ENCODE measurements at regions not wholly inside any gene's neighbourhood (a gene's known extent, or its start where the extent isn't known, plus 50 kb on each side); places are given as distances from the start of the nearest gene placed in this dataset.

DNA sequence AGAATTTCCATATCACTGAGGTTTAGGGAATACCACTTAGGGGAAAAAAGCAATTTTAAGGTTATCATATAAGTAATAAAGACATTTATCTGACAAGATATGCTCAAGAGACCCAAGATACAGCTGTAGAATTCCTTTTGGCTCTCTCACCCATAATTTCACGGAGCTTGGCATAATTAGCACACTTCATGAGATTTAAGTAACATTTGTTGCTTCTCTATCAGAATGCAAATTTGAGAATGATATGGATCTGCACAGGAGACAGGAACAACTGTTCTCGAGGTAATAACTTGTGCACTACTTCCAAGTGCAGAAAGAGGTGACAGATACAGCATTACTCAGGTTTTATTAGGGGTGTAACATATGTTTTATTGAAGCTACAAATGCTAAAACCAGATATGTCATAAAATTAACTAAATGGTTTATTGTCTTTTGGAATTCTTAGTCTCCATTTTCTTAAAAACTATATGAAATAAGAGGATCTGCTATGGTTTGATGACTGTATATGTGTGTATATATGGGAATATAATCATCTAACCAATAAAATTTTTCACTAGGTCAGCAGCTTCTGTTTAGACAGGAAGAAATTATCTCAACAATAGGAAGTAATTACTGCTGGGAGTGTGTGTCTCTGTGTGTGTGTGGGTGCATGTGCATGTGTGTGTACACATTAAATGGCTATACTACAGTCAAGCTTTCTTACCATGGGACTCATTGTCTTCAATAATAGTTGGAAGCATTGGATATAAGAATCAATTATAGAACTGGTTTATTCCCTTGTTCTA lies 401.3 kb downstream of the PCDH17 start:
- TF ChIP-seq, protein P1, sequence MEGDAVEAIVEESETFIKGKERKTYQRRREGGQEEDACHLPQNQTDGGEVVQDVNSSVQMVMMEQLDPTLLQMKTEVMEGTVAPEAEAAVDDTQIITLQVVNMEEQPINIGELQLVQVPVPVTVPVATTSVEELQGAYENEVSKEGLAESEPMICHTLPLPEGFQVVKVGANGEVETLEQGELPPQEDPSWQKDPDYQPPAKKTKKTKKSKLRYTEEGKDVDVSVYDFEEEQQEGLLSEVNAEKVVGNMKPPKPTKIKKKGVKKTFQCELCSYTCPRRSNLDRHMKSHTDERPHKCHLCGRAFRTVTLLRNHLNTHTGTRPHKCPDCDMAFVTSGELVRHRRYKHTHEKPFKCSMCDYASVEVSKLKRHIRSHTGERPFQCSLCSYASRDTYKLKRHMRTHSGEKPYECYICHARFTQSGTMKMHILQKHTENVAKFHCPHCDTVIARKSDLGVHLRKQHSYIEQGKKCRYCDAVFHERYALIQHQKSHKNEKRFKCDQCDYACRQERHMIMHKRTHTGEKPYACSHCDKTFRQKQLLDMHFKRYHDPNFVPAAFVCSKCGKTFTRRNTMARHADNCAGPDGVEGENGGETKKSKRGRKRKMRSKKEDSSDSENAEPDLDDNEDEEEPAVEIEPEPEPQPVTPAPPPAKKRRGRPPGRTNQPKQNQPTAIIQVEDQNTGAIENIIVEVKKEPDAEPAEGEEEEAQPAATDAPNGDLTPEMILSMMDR (IDR thresholded peaks at IDR 0.05; ENCODE audit: low read depth, low read length, poor library complexity, severe bottlenecking): no peak
- no peak for TF ChIP-seq EZH2phosphoT487 (IDR thresholded peaks at IDR 0.05; ENCODE audit: borderline replicate concordance, low read length)

Data from DOHH2 (cell line).